ENCODE measurements at regions not wholly inside any gene's neighbourhood (a gene's known extent, or its start where the extent isn't known, plus 50 kb on each side); places are given as distances from the start of the nearest gene placed in this dataset.

- DNase-seq (ENCODE audit: low spot score), result no peak
- TF ChIP-seq EZH2 (IDR thresholded peaks at IDR 0.05) (no peak), CTCF (IDR thresholded peaks at IDR 0.05) (no peak), EZH2phosphoT487 (IDR thresholded peaks at IDR 0.05) (no peak)
- Mint-ChIP-seq H3K36me3 (no peaks in the 10 kb centered on the region), H3K4me3 (no peak overlapping the region), H3K9me3 (peaks cover 4% of the 10 kb centered on the region), H3K27ac (no peak overlapping the region), H3K27me3 (ENCODE audit: insufficient read depth, low read depth) (peaks cover 14% of the 10 kb centered on the region), H3K4me1 (peaks cover 12% of the 10 kb centered on the region)
- H3K9ac ChIP-seq, result no peak overlapping the region
- no peaks in the 10 kb centered on the region for H3K27me3 ChIP-seq
- no peaks in the 10 kb centered on the region for H3K36me3 ChIP-seq
- H3K27ac ChIP-seq, result no peak overlapping the region
- no peaks in the 10 kb centered on the region for H4K20me1 ChIP-seq (ENCODE audit: low read depth)
- H2AFZ ChIP-seq (replicated peaks), result no peak overlapping the region
- H3K79me2 ChIP-seq (ENCODE audit: low read depth), result no peaks in the 10 kb centered on the region
- H3K4me3 ChIP-seq, result no peak overlapping the region
- H3K4me2 ChIP-seq, result no peak overlapping the region
- no peaks in the 10 kb centered on the region for H3K9me3 ChIP-seq (ENCODE audit: low read depth)
- H3K4me1 ChIP-seq, result peaks cover 9% of the 10 kb centered on the region
- no peaks in the 10 kb centered on the region for H3F3A ChIP-seq (ENCODE audit: low read depth)
These were observed 101.8 kb upstream of the NLRP1 start for GRCh38 chr17:5686074-5686635.

- TF ChIP-seq EZH2 (IDR thresholded peaks at IDR 0.05), result no peak
- TF ChIP-seq CTCF (IDR thresholded peaks at IDR 0.05), result no peak
- TF ChIP-seq EZH2phosphoT487 (IDR thresholded peaks at IDR 0.05), result no peak
- H2AFZ ChIP-seq (replicated peaks), result no peak overlapping the region
- no peak for DNase-seq (ENCODE audit: low spot score)
- H3K4me3 ChIP-seq, result no peak overlapping the region
- H3K36me3 ChIP-seq, result no peaks in the 10 kb centered on the region
- H3K9me3 Mint-ChIP-seq, result peaks cover 4% of the 10 kb centered on the region
- H3F3A ChIP-seq (ENCODE audit: low read depth), result no peaks in the 10 kb centered on the region
- H3K4me1 ChIP-seq, result peaks cover 9% of the 10 kb centered on the region
- no peaks in the 10 kb centered on the region for H3K9me3 ChIP-seq (ENCODE audit: low read depth)
- no peak overlapping the region for H3K9ac ChIP-seq
- H3K4me2 ChIP-seq, result no peak overlapping the region
- H3K27me3 ChIP-seq, result no peaks in the 10 kb centered on the region
- H3K4me1 Mint-ChIP-seq, result peaks cover 15% of the 10 kb centered on the region
- H4K20me1 ChIP-seq (ENCODE audit: low read depth), result no peaks in the 10 kb centered on the region
- no peak overlapping the region for H3K4me3 Mint-ChIP-seq
- H3K79me2 ChIP-seq (ENCODE audit: low read depth), result no peaks in the 10 kb centered on the region
- H3K27me3 Mint-ChIP-seq (ENCODE audit: insufficient read depth, low read depth), result peaks cover 12% of the 10 kb centered on the region
- no peak overlapping the region for H3K27ac Mint-ChIP-seq
- H3K36me3 Mint-ChIP-seq, result no peaks in the 10 kb centered on the region
- H3K27ac ChIP-seq, result no peak overlapping the region
These were observed 103.3 kb upstream of the NLRP1 start for GRCh38 chr17:5687646-5688045.

- no peak overlapping the region for H3K4me3 Mint-ChIP-seq
- H3K27ac Mint-ChIP-seq, result no peak overlapping the region
- H3K36me3 Mint-ChIP-seq, result no peaks in the 10 kb centered on the region
- no peaks in the 10 kb centered on the region for H3K9me3 ChIP-seq (ENCODE audit: low read depth)
- H2AFZ ChIP-seq (replicated peaks), result no peak overlapping the region
- peaks cover 8% of the 10 kb centered on the region for H3K27me3 Mint-ChIP-seq (ENCODE audit: insufficient read depth, low read depth)
- TF ChIP-seq CTCF (IDR thresholded peaks at IDR 0.05), result no peak
- no peak for TF ChIP-seq EZH2phosphoT487 (IDR thresholded peaks at IDR 0.05)
- no peaks in the 10 kb centered on the region for H3F3A ChIP-seq (ENCODE audit: low read depth)
- H3K79me2 ChIP-seq (ENCODE audit: low read depth), result no peaks in the 10 kb centered on the region
- no peak overlapping the region for H3K9ac ChIP-seq
- no peaks in the 10 kb centered on the region for H3K27me3 ChIP-seq
- H3K36me3 ChIP-seq, result no peaks in the 10 kb centered on the region
- H3K4me1 ChIP-seq, result peaks cover 6% of the 10 kb centered on the region
- no peak overlapping the region for H3K4me3 ChIP-seq
- no peak overlapping the region for H3K4me2 ChIP-seq
- no peak overlapping the region for H3K27ac ChIP-seq
- peaks cover 24% of the 10 kb centered on the region for H3K4me1 Mint-ChIP-seq
- H3K9me3 Mint-ChIP-seq, result peaks cover 3% of the 10 kb centered on the region
- no peaks in the 10 kb centered on the region for H4K20me1 ChIP-seq (ENCODE audit: low read depth)
- no peak for DNase-seq (ENCODE audit: low spot score)
These were observed 109.5 kb upstream of the NLRP1 start for GRCh38 chr17:5693821-5694220.
